GM21737 (cell line): ENCODE measurements at regions not wholly inside any gene's neighbourhood (a gene's known extent, or its start where the extent isn't known, plus 50 kb on each side); places are given as distances from the start of the nearest gene placed in this dataset.
"Not testable (repeated sequence)": the region's sequence is repeated elsewhere in the genome, so short reads cannot be mapped to it uniquely, and the experiment has no call there.

Experiments used
- ATAC-seq: cut with Tn5 transposase; IDR thresholded peaks from one replicate; pipeline ENCODE4 v1.9.1; 2021; ENCODE audit warnings: mild to moderate bottlenecking, moderate library complexity; ENCODE audit not compliant: unreplicated experiment

- peak; percentile 67 for ATAC-seq
These were observed 445.4 kb upstream of the DEFB115 start for GRCh38 chr20:30811885-30812671.

- ATAC-seq, result no peak
These were observed 444.6 kb upstream of the DEFB115 start for GRCh38 chr20:30812739-30813411.

- ATAC-seq, result not testable (repeated sequence)
These were observed 443.8 kb upstream of the DEFB115 start for GRCh38 chr20:30813412-30814311.

- ATAC-seq, result not testable (repeated sequence)
These were observed 443.2 kb upstream of the DEFB115 start for GRCh38 chr20:30814312-30814639.

- ATAC-seq, result not testable (repeated sequence)
These were observed 442.4 kb upstream of the DEFB115 start for GRCh38 chr20:30815027-30815576.

GRCh38 chr20:30815577-30816181 is 441.8 kb upstream of the DEFB115 start:
- ATAC-seq, result no peak

- ATAC-seq, result no peak
These were observed 441.2 kb upstream of the DEFB115 start for GRCh38 chr20:30816182-30816645.

GRCh38 chr20:30821615-30822014 is 435.8 kb upstream of the DEFB115 start:
- ATAC-seq, result not testable (repeated sequence)

GRCh38 chr20:30824666-30825065 is 432.8 kb upstream of the DEFB115 start:
- ATAC-seq, result not testable (repeated sequence)

- not testable (repeated sequence) for ATAC-seq
These were observed 411.5 kb upstream of the DEFB115 start for GRCh38 chr20:30845923-30846322.

GRCh38 chr20:30868271-30868670 is 389.2 kb upstream of the DEFB115 start:
- not testable (repeated sequence) for ATAC-seq

- not testable (repeated sequence) for ATAC-seq
These were observed 386.3 kb upstream of the DEFB115 start for GRCh38 chr20:30871127-30871526.

GRCh38 chr20:30872252-30872651 is 385.2 kb upstream of the DEFB115 start:
- not testable (repeated sequence) for ATAC-seq

GRCh38 chr20:30875868-30876267 is 381.6 kb upstream of the DEFB115 start:
- ATAC-seq, result not testable (repeated sequence)

- not testable (repeated sequence) for ATAC-seq
These were observed 366.1 kb upstream of the DEFB115 start for GRCh38 chr20:30891400-30891799.

GRCh38 chr20:30892541-30893345 is 364.7 kb upstream of the DEFB115 start:
- ATAC-seq, result no peak

GRCh38 chr20:30893346-30894314 is 363.8 kb upstream of the DEFB115 start:
- not testable (repeated sequence) for ATAC-seq

- not testable (repeated sequence) for ATAC-seq
These were observed 362.6 kb upstream of the DEFB115 start for GRCh38 chr20:30894707-30895353.
